HUES64 (cell line): ENCODE measurements at regions not wholly inside any gene's neighbourhood (a gene's known extent, or its start where the extent isn't known, plus 50 kb on each side); places are given as distances from the start of the nearest gene placed in this dataset.

ENCODE experiments used
- H3K27ac ChIP-seq: 2 replicates; pipeline ENCODE4 v1.7.0; 2013; ENCODE audit warnings: low read depth, low read length, inconsistent platforms
- H3K27me3 ChIP-seq: 2 replicates; pipeline ENCODE4 v1.6.1; 2013; ENCODE audit warnings: mild to moderate bottlenecking, low read length; ENCODE audit not compliant: insufficient read depth
- H3K36me3 ChIP-seq: 2 replicates; pipeline ENCODE4 v1.6.1; 2013; ENCODE audit warnings: mild to moderate bottlenecking, low read length; ENCODE audit not compliant: insufficient read depth
- H3K4me1 ChIP-seq: 2 replicates; pipeline ENCODE4 v1.6.1; 2013; ENCODE audit warnings: mild to moderate bottlenecking, low read length, moderate library complexity; ENCODE audit not compliant: insufficient read depth
- H3K4me3 ChIP-seq: 2 replicates; pipeline ENCODE4 v1.5.1; 2013; ENCODE audit warnings: mild to moderate bottlenecking, low read length, moderate library complexity
- H3K9ac ChIP-seq: 2 replicates; pipeline ENCODE4 v1.6.1; 2013; ENCODE audit warnings: mild to moderate bottlenecking, low read depth, low read length
- H3K9me3 ChIP-seq: 2 replicates; pipeline ENCODE4 v1.6.1; 2013; ENCODE audit warnings: low read depth, low read length; ENCODE audit not compliant: insufficient read depth
- WGBS: fragments of 150-250, 120-280 bp; methylation state at CpG from one replicate; pipeline ENCODE4 v1.1.7; 2013; ENCODE audit warnings: missing lambda C conversion rate; 5-methylcytosine and 5-hydroxymethylcytosine counted together

DNA sequence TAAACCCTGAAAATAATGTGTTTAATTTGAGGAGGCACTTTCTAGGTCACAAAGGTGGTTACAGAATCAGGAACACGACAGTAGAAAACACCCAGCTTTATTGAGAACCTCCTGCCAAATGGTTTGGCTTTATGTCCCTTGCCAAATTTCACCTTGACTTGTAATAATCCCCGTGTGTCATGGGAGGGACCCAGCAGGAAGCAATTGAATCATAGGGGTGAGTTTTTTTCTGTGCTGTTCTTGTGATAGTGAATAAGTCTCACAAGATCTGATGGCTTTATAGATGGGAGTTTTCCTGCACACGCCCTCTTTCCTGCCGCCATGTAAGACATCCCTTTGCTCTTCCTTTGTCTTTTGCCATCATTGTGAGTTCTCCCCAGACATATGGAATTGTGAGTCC lies 193.8 kb upstream of the KLF6 start:
- WGBS, result 97% methylated on average over 4 of the region's 4 CpGs

DNA sequence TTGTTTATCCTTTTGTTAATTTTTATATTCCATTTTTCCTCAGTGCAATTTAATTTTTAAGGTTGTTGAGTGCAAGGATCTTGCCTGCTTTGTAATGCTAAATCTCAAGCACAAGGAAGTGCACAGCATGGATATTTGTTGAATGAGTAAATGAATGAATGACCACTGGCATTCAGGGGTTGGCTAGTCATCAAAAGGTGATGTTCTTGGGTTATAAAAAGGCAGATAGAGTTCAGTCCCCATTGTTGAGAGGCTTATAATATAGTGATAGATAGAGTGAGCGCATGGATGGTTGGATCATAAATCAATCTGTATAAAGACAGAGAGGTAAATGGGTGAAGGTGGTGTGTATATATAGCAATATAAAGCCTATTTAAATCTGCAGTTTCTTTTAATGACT lies 193.2 kb upstream of the KLF6 start:
- Histone ChIP-seq H3K9me3 (peaks cover 12% of the 10 kb centered on the region), H3K27ac (no peak overlapping the region), H3K36me3 (no peaks in the 10 kb centered on the region), H3K27me3 (no peaks in the 10 kb centered on the region), H3K4me3 (no peak overlapping the region), H3K9ac (no peak overlapping the region), H3K4me1 (peaks cover 5% of the 10 kb centered on the region; the same call in 1 of the 2 replicates)
- WGBS, result 97% methylated on average over 1 of the region's 1 CpG

More for the DNA sequence above, 193.8 kb upstream of the KLF6 start:
- Histone ChIP-seq H3K36me3 (no peaks in the 10 kb centered on the region), H3K9me3 (peaks cover 16% of the 10 kb centered on the region), H3K27ac (no peak overlapping the region), H3K4me3 (no peak overlapping the region), H3K27me3 (no peaks in the 10 kb centered on the region), H3K9ac (no peak overlapping the region), H3K4me1 (no peaks in the 10 kb centered on the region)

DNA sequence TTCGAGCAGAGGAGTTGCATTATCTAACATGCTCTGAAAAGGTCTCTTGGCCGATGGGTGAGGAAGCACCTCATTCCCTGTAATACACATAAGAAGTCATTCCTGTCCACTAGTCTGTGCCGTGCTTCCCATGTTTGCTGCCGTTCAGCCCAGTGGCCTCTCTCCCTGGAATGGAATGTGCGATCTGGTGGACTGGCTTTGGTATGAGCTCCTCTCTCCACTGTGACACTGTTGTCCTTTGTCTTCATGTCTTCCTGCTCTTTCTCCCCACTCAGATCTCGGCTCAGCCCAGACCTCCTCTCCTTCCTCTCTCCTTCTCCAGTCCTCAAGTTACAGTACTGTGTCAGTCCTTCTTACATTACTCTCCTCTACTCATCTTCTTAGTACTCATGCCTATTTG lies 192.8 kb upstream of the KLF6 start:
- Histone ChIP-seq H3K4me3 (no peak overlapping the region), H3K27ac (no peak overlapping the region), H3K9ac (no peak overlapping the region), H3K9me3 (peaks cover 8% of the 10 kb centered on the region), H3K36me3 (no peaks in the 10 kb centered on the region), H3K4me1 (peaks cover 9% of the 10 kb centered on the region; the same call in 1 of the 2 replicates), H3K27me3 (no peaks in the 10 kb centered on the region)
- 90% methylated on average over 6 of the region's 6 CpGs for WGBS

GRCh38 chr10:3976718-3977117 lies 191.7 kb upstream of the KLF6 start:
- 100% methylated on average over 1 of the region's 1 CpG for WGBS
- Histone ChIP-seq H3K4me1 (peaks cover 12% of the 10 kb centered on the region; the same call in 1 of the 2 replicates), H3K36me3 (no peaks in the 10 kb centered on the region), H3K27me3 (no peaks in the 10 kb centered on the region), H3K27ac (no peak overlapping the region), H3K9ac (no peak overlapping the region), H3K4me3 (no peak overlapping the region), H3K9me3 (0 out of 2 replicates have a peak, but pooled peaks cover 5% of the 10 kb centered on the region)

GRCh38 chr10:3976171-3976570 lies 191.2 kb upstream of the KLF6 start:
- H3K27ac ChIP-seq, result no peak overlapping the region
- 0 out of 2 replicates have a peak, but pooled peaks cover 5% of the 10 kb centered on the region for H3K9me3 ChIP-seq
- H3K27me3 ChIP-seq, result no peaks in the 10 kb centered on the region
- no peak overlapping the region for H3K4me3 ChIP-seq
- H3K4me1 ChIP-seq, result peaks cover 12% of the 10 kb centered on the region; the same call in 1 of the 2 replicates
- H3K9ac ChIP-seq, result no peak overlapping the region
- 87% methylated on average over 3 of the region's 3 CpGs for WGBS
- no peaks in the 10 kb centered on the region for H3K36me3 ChIP-seq

GRCh38 chr10:3975016-3975415 lies 190.0 kb upstream of the KLF6 start:
- WGBS, result 91% methylated on average over 9 of the region's 9 CpGs
- no peak overlapping the region for H3K27ac ChIP-seq

GRCh38 chr10:3972460-3973301 lies 187.7 kb upstream of the KLF6 start:
- H3K9me3 ChIP-seq, result 0 out of 2 replicates have a peak, but pooled peaks cover 5% of the 10 kb centered on the region
- WGBS, result 94% methylated on average over 5 of the region's 5 CpGs
- peaks cover 12% of the 10 kb centered on the region; the same call in 1 of the 2 replicates for H3K4me1 ChIP-seq

More at GRCh38 chr10:3975016-3975415, 190.0 kb upstream of the KLF6 start:
- Histone ChIP-seq H3K9me3 (0 out of 2 replicates have a peak, but pooled peaks cover 5% of the 10 kb centered on the region), H3K4me1 (peaks cover 12% of the 10 kb centered on the region; the same call in 1 of the 2 replicates), H3K36me3 (no peaks in the 10 kb centered on the region), H3K27me3 (no peaks in the 10 kb centered on the region), H3K9ac (no peak overlapping the region), H3K4me3 (no peak overlapping the region)

DNA sequence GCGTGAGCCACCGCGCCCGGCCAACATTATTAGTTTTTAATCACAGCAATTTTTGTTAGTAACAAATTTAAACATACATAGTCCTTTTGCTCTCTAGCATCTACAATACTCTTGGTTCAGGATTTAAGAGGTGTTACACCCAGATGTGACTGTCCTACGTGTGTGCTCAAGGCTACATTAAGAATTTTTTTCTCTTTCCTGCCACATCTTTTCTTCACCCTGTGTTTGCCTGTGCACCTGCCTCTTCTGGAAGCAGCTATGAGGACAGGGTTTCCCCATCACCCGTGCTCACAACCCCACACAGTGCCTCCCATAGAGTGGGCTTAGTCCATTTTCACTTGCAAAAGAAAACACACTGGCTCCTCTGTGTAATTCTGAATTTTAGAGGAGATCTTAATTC lies 186.7 kb upstream of the KLF6 start:
- WGBS, result 84% methylated on average over 6 of the region's 6 CpGs

More at GRCh38 chr10:3972460-3973301, 187.7 kb upstream of the KLF6 start:
- Histone ChIP-seq H3K9ac (no peak overlapping the region), H3K27ac (no peak overlapping the region), H3K27me3 (no peaks in the 10 kb centered on the region), H3K4me3 (no peak overlapping the region), H3K36me3 (no peaks in the 10 kb centered on the region)

DNA sequence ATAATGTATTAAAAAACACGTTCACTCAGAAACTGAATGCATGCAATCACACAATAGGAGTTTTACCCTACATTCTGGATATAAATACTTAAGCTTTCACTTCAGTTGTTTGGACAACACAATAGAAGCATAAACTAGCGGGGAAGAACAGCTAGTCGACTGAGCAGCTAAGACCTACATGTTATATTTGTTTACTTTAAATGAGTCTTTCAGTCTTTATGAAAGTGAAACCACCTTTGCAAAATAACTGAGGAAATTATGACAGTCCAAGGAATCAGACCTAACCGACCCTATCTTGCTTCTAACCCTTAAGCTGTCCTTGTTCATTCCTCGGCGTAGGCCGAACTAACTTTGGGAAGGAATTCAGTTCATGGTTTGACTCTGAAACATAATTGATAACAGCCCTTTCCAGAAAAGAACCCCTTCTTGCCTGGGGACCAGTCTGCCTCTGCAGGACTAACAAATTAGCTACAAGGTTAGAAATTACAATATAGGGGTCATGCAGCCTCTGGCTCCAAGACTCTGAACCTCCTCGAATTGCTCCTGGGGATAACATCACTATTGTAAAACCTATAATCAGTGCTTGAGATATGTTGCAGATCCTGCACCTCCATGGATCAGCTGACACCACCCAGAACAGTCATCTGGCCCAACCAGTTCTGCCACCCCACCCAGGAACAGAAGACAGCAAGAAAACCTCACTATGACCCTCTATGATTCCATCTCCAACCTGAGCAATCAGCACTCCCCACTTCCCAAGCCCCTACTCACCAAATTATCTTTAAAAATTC lies 185.1 kb upstream of the KLF6 start:
- Histone ChIP-seq H3K9me3 (no peaks in the 10 kb centered on the region), H3K27me3 (no peaks in the 10 kb centered on the region), H3K36me3 (no peaks in the 10 kb centered on the region), H3K9ac (no peak overlapping the region), H3K27ac (no peak overlapping the region), H3K4me3 (no peak overlapping the region), H3K4me1 (peaks cover 12% of the 10 kb centered on the region; the same call in 1 of the 2 replicates)
- WGBS, result 98% methylated on average over 6 of the region's 8 CpGs

More for the DNA sequence above, 186.7 kb upstream of the KLF6 start:
- H3K9ac ChIP-seq, result no peak overlapping the region
- H3K4me1 ChIP-seq, result peaks cover 12% of the 10 kb centered on the region; the same call in 1 of the 2 replicates
- no peak overlapping the region for H3K4me3 ChIP-seq
- H3K27ac ChIP-seq, result no peak overlapping the region
- H3K36me3 ChIP-seq, result no peaks in the 10 kb centered on the region
- H3K27me3 ChIP-seq, result no peaks in the 10 kb centered on the region
- H3K9me3 ChIP-seq, result 0 out of 2 replicates have a peak, but pooled peaks cover 5% of the 10 kb centered on the region

GRCh38 chr10:3968727-3969126 lies 183.7 kb upstream of the KLF6 start:
- no peaks in the 10 kb centered on the region for H3K27me3 ChIP-seq
- no peaks in the 10 kb centered on the region for H3K9me3 ChIP-seq
- H3K4me1 ChIP-seq, result peaks cover 12% of the 10 kb centered on the region; the same call in 1 of the 2 replicates
- 93% methylated on average over 5 of the region's 6 CpGs for WGBS
- no peak overlapping the region for H3K9ac ChIP-seq
- H3K27ac ChIP-seq, result no peak overlapping the region
- no peaks in the 10 kb centered on the region for H3K36me3 ChIP-seq
- H3K4me3 ChIP-seq, result no peak overlapping the region

DNA sequence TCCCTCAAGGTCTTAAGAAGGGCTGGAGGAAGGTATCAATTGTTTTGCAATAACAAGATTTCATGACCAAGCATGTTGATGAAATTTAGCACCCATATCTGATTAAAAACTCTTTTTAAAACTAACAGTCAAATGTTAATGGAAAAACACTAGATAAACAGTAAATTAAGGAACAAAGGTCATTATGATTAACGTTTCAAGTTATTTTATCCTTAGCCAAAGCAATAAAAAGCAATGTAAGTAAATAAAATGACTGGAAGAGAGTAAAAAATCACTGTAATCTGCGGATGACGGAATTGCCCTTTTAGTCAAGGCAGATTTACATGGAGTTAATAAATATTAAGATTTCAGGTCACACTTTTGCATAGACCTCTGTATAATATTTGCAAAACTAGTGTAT lies 179.5 kb upstream of the KLF6 start:
- H3K27ac ChIP-seq, result no peak overlapping the region
- no peaks in the 10 kb centered on the region for H3K9me3 ChIP-seq
- peaks cover 19% of the 10 kb centered on the region for H3K4me1 ChIP-seq
- WGBS, result 100% methylated on average over 2 of the region's 3 CpGs
- no peaks in the 10 kb centered on the region for H3K36me3 ChIP-seq
- no peak overlapping the region for H3K4me3 ChIP-seq
- H3K9ac ChIP-seq, result no peak overlapping the region
- no peaks in the 10 kb centered on the region for H3K27me3 ChIP-seq
